Endothelial cell (in vitro differentiated cells): ENCODE measurements at regions not wholly inside any gene's neighbourhood (a gene's known extent, or its start where the extent isn't known, plus 50 kb on each side); places are given as distances from the start of the nearest gene placed in this dataset.

Source experiments
- DNase-seq: peaks from one replicate; pipeline ENCODE4 v3.0.0; 2021; ENCODE audit warnings: low spot score
- H3K27ac Mint-ChIP-seq: one replicate; pipeline ENCODE4 v1.8.0; 2021; ENCODE audit warnings: mixed read lengths, inconsistent platforms; ENCODE audit not compliant: unreplicated experiment
- H3K27me3 Mint-ChIP-seq: one replicate; pipeline ENCODE4 v1.8.0; 2021; ENCODE audit warnings: mild to moderate bottlenecking, moderate library complexity, mixed read lengths, inconsistent platforms; ENCODE audit not compliant: unreplicated experiment
- H3K36me3 Mint-ChIP-seq: one replicate; pipeline ENCODE4 v1.8.0; 2021; ENCODE audit warnings: mild to moderate bottlenecking, low read depth, mixed read lengths, inconsistent platforms; ENCODE audit not compliant: unreplicated experiment
- H3K4me1 Mint-ChIP-seq: one replicate; pipeline ENCODE4 v1.8.0; 2021; ENCODE audit warnings: mild to moderate bottlenecking, mixed read lengths, inconsistent platforms; ENCODE audit not compliant: unreplicated experiment
- H3K4me3 Mint-ChIP-seq: one replicate; pipeline ENCODE4 v1.8.0; 2021; ENCODE audit warnings: mild to moderate bottlenecking, mixed read lengths, inconsistent platforms; ENCODE audit not compliant: unreplicated experiment
- H3K9me3 Mint-ChIP-seq: one replicate; pipeline ENCODE4 v1.8.0; 2021; ENCODE audit warnings: mixed read lengths, inconsistent platforms; ENCODE audit not compliant: unreplicated experiment
- CTCF ChIP-seq: fragments of 200-600 bp; sonication (generic); IDR thresholded peaks from one replicate; pipeline ENCODE4 v1.5.0; 2021; ENCODE audit warnings: antibody characterized with exemption; ENCODE audit not compliant: unreplicated experiment

GRCh38 chr15:39296955-39297354 lies 283.9 kb upstream of the THBS1 start:
- H3K27ac Mint-ChIP-seq, result no peak overlapping the region
- no peak for TF ChIP-seq CTCF

DNA sequence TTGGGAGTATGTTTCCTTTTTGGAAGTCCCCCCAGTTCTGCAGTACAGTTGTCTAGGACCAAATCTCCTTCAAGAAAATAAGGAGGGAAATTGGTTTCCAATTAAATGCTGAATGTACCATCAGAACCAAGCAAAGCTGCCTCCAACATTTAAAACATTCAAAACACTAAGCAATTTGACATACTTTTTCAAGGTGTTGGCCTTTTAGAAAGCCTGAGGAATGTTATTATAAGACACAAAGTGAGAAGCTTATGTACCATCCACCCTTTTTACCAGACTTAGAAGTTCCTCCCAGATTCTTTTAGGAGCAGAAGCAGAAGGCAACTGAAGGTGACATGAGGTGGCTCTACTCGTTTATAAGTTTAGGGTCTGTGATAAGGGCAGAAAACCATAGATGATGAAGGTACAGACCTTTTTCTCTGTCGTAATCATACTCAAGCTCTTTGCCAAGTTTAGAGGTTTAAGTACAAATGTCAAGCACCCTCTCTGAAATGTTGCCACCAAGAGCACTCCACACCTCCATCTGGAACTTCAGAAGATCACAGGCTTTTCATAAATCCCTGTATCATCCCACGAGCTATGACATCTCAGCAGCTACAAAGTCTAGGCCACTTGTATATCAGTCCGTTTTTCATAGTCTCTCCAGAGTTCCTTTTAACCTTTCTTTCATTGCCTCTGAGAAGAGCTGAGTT lies 282.5 kb upstream of the THBS1 start:
- H3K27ac Mint-ChIP-seq, result no peak overlapping the region
- H3K36me3 Mint-ChIP-seq, result no peaks in the 10 kb centered on the region
- H3K4me3 Mint-ChIP-seq, result no peak overlapping the region
- no peak for DNase-seq
- H3K9me3 Mint-ChIP-seq, result no peaks in the 10 kb centered on the region
- H3K27me3 Mint-ChIP-seq, result no peaks in the 10 kb centered on the region
- no peaks in the 10 kb centered on the region for H3K4me1 Mint-ChIP-seq
- TF ChIP-seq CTCF, result no peak

More at GRCh38 chr15:39296955-39297354, 283.9 kb upstream of the THBS1 start:
- no peak for DNase-seq
- Mint-ChIP-seq H3K27me3 (no peaks in the 10 kb centered on the region), H3K36me3 (no peaks in the 10 kb centered on the region), H3K4me1 (no peaks in the 10 kb centered on the region), H3K4me3 (no peak overlapping the region), H3K9me3 (no peaks in the 10 kb centered on the region)

- H3K4me3 Mint-ChIP-seq, result no peak overlapping the region
- TF ChIP-seq CTCF, result no peak
- H3K9me3 Mint-ChIP-seq, result no peaks in the 10 kb centered on the region
- no peaks in the 10 kb centered on the region for H3K4me1 Mint-ChIP-seq
- no peak for DNase-seq
- no peaks in the 10 kb centered on the region for H3K27me3 Mint-ChIP-seq
- H3K27ac Mint-ChIP-seq, result no peak overlapping the region
- no peaks in the 10 kb centered on the region for H3K36me3 Mint-ChIP-seq
Measured at GRCh38 chr15:39299486-39300267, 281.2 kb upstream of the THBS1 start.

DNA sequence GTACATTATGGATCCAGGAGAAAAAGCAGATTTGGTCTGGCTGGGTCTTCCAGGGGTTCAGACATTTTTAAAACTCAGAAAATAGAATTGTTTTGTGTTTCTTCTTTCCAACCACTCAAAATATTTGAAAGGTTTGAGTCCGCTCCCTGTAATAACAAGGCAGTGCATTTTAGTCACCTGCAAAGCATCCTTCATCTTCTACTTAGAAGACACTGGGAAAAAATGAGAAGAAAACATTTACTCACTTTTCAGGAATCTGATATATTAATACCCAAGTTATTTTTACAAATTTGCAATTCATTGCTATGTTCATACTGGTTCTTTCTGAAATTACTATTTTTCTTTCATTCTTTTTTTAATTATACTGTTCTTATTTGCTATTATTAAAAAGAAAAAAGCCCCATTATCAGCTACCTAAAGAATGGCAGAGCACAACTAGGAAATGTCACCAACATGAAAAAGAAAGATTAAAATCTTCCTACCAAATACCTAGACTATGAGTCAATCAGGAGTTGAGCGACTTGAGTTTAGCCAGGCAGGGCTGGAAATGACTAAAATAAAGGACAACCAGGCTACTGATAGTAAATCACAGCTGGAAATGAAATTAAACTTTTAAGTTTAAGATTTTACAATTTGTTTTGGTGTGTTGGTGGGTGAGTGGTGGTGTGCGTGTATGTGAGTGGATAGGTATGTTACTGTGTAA lies 280.3 kb upstream of the THBS1 start:
- TF ChIP-seq CTCF, result no peak
- Mint-ChIP-seq H3K4me3 (no peak overlapping the region), H3K4me1 (no peaks in the 10 kb centered on the region), H3K27me3 (no peaks in the 10 kb centered on the region), H3K36me3 (no peaks in the 10 kb centered on the region), H3K27ac (no peak overlapping the region), H3K9me3 (no peaks in the 10 kb centered on the region)
- no peak for DNase-seq
